ENCODE measurements at regions not wholly inside any gene's neighbourhood (a gene's known extent, or its start where the extent isn't known, plus 50 kb on each side); places are given as distances from the start of the nearest gene placed in this dataset.

- TF ChIP-seq, protein P1, sequence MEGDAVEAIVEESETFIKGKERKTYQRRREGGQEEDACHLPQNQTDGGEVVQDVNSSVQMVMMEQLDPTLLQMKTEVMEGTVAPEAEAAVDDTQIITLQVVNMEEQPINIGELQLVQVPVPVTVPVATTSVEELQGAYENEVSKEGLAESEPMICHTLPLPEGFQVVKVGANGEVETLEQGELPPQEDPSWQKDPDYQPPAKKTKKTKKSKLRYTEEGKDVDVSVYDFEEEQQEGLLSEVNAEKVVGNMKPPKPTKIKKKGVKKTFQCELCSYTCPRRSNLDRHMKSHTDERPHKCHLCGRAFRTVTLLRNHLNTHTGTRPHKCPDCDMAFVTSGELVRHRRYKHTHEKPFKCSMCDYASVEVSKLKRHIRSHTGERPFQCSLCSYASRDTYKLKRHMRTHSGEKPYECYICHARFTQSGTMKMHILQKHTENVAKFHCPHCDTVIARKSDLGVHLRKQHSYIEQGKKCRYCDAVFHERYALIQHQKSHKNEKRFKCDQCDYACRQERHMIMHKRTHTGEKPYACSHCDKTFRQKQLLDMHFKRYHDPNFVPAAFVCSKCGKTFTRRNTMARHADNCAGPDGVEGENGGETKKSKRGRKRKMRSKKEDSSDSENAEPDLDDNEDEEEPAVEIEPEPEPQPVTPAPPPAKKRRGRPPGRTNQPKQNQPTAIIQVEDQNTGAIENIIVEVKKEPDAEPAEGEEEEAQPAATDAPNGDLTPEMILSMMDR (conservative IDR thresholded peaks at IDR 0.05): no peak
- TF ChIP-seq ZFX (IDR thresholded peaks at IDR 0.05): no peak
Observed at GRCh38 chr2:139610512-139610911, 830.3 kb upstream of the NXPH2 start.
